ENCODE measurements at regions not wholly inside any gene's neighbourhood (a gene's known extent, or its start where the extent isn't known, plus 50 kb on each side); places are given as distances from the start of the nearest gene placed in this dataset.

DNA sequence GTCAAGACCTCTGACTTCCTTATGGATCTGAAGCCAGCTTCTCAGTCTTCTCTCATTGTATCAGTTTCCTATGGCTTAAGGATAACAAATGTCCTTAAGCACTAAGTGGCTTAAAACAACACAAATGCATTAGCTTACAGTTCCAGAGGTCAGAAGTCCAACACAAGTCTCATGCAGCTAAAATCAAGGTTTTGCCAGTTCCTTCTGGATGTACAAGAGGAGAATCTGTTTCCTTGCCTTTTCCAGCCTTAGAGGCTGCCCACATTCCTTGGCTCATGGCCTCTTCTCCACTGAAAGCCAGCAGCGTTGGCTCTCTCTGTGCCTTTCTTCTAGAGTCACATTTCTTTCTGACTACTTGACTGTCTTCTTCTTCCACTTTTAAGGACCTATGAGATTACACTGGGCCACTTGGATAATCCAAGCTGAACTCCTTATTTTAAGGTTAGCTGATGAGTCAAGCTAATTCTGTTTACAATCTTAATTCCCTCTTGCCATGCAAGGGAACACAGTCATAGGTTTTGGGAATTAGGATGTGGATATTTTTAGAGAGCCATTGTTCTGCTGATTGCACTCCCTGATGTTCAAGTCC lies 179.0 kb downstream of the BCAS1 start:
- ChIA-PET CTCF (ENCODE audit: partially characterized antibody) (interaction anchor here (0.5 to 1.2 kb wide), 2 partner anchors 27 to 236 kb away, joined by 3 to 4 read pairs; no protein-coding TSS in a partner anchor), POLR2A (ENCODE audit: partially characterized antibody) (interaction anchor here (1.3 to 1.8 kb wide), 2 partner anchors 19 to 281 kb away, joined by 4 to 5 read pairs; no protein-coding TSS in a partner anchor)
- Mint-ChIP-seq H3K27me3 (no peaks in the 10 kb centered on the region), H3K36me3 (no peaks in the 10 kb centered on the region), H3K27ac (peak overlapping the region in 4 of 7 donors; percentile 22 to 75 (median 66)), H3K9me3 (no peaks in the 10 kb centered on the region), H3K4me3 (no peak overlapping the region), H3K4me1 (peaks cover 19 to 42% (median 26%) of the 10 kb centered on the region in 4 donors)
- H3K36me3 ChIP-seq (ENCODE audit: insufficient read depth, low read length) = no peaks in the 10 kb centered on the region
- H3K4me3 ChIP-seq (ENCODE audit: low read length in 2 of 2) = no peak overlapping the region
- H3K27ac ChIP-seq (ENCODE audit: low read depth, low read length) = no peak overlapping the region
- H3K9me3 ChIP-seq (ENCODE audit: control insufficient read depth in 1 of 2, low read length in 2 of 2) = no peaks in the 10 kb centered on the region
- DNase-seq = no peak
- H3K4me1 ChIP-seq (ENCODE audit: insufficient read depth, low read length) = peaks cover 21% of the 10 kb centered on the region
- H3K27me3 ChIP-seq (ENCODE audit: insufficient read depth, low read length) = no peaks in the 10 kb centered on the region
- intact Hi-C loops (cut with micrococcal nuclease) = no loop called here

DNA sequence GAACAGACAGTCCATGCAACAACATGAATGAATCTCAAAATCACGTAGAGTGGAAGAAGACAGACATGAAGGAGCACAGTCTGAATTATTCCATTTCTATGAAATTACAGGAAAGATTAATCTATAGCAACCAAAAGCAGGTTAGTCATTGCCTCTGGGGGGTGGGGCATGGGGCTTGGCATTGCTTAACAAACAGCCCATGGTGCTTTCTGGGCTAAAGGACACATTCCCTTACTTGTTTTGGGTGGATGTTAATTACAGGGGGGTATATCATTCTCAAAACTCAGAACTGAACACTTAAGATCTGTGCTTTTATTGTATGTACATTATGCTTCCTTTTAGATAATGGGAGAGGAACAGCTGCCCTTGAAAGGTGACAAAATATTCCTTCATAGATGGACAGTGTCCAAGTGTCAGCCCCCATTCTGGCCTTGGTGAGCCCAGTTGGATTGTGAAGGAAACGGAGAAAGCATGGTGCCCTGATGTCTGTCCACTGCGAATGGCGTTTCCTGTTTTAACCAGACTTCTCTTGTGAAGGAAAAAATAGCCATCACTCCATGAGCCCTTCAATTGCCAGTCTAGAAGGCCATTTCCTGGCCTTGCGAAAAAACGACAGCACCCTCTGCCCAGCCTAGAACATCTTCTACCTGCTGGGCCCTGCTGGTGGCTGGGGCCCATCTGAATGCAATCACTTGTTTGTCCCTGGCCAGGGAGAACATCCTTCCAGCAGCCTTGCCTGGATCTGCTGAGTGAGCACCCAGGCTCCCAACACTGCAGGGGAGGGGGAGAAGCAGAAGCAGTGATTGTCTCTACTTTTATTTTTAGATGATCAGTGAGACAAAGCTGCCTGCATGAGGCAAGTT lies 179.7 kb downstream of the BCAS1 start:
- H3K4me1 ChIP-seq (ENCODE audit: insufficient read depth, low read length) = peaks cover 21% of the 10 kb centered on the region
- POLR2A ChIA-PET (ENCODE audit: partially characterized antibody) = interaction anchor here (1.8 kb wide), 1 partner anchor 281 kb away, joined by 5 read pairs; no protein-coding TSS in a partner anchor

DNA sequence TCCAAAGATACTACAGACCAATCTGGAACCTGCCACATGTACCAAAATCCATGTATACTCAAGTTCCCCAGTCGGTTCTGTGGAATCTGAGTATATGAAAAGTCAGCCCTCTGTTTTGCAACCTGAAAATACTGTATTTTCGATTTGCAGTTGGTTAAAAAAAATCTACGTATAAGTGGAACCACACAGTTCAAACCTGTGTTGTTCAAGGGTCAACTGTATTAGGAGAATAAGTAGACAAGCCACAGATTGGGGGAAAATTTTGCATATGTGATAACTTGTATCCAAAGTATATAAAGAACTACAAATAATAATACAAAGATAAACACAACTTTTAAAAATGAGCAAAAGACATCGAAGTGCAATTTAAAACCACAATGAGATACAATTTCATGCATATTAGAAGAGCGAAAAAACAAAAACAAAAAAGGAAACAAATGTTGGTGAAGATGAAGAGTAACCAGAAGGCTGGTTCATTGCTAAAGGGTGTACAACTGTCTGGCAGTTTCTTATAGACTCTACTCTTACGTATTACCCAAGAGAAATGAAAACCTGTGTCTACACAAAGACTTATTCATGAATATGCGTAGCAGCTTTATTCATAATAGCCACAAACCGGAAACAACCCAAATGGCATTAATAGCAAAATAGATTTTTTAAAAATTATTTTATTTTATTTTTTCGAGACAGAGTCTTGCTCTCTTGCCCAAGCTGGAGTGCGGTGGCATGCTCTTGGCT lies 180.8 kb downstream of the BCAS1 start:
- Mint-ChIP-seq H3K27ac (no peak overlapping the region), H3K9me3 (no peaks in the 10 kb centered on the region), H3K4me1 (peaks cover 26 to 48% (median 33%) of the 10 kb centered on the region in 4 donors), H3K36me3 (no peaks in the 10 kb centered on the region), H3K27me3 (no peaks in the 10 kb centered on the region), H3K4me3 (no peak overlapping the region)
- H3K36me3 ChIP-seq (ENCODE audit: insufficient read depth, low read length) = no peaks in the 10 kb centered on the region
- no peak for DNase-seq
- H3K27ac ChIP-seq (ENCODE audit: low read depth, low read length) = no peak overlapping the region
- no peaks in the 10 kb centered on the region for H3K27me3 ChIP-seq (ENCODE audit: insufficient read depth, low read length)
- intact Hi-C loops (cut with micrococcal nuclease) = no loop called here
- ChIA-PET CTCF (ENCODE audit: partially characterized antibody) (no interaction called here), POLR2A (ENCODE audit: partially characterized antibody) (no interaction called here)
- no peaks in the 10 kb centered on the region for H3K9me3 ChIP-seq (ENCODE audit: control insufficient read depth in 1 of 2, low read length in 2 of 2)
- H3K4me1 ChIP-seq (ENCODE audit: insufficient read depth, low read length) = peaks cover 30% of the 10 kb centered on the region
- no peak overlapping the region for H3K4me3 ChIP-seq (ENCODE audit: low read length in 2 of 2)

More for the DNA sequence above, 179.7 kb downstream of the BCAS1 start:
- DNase-seq = no peak
- no peaks in the 10 kb centered on the region for H3K36me3 ChIP-seq (ENCODE audit: insufficient read depth, low read length)
- Mint-ChIP-seq H3K27me3 (no peaks in the 10 kb centered on the region), H3K4me3 (no peak overlapping the region), H3K9me3 (no peaks in the 10 kb centered on the region), H3K36me3 (no peaks in the 10 kb centered on the region), H3K4me1 (peaks cover 19 to 42% (median 26%) of the 10 kb centered on the region in 4 donors), H3K27ac (peak overlapping the region in 1 of 7 donors; percentile 22)
- no peaks in the 10 kb centered on the region for H3K27me3 ChIP-seq (ENCODE audit: insufficient read depth, low read length)
- no peaks in the 10 kb centered on the region for H3K9me3 ChIP-seq (ENCODE audit: control insufficient read depth in 1 of 2, low read length in 2 of 2)
- H3K27ac ChIP-seq (ENCODE audit: low read depth, low read length) = no peak overlapping the region
- CTCF ChIA-PET (ENCODE audit: partially characterized antibody) = interaction anchor here (1.2 kb wide), 1 partner anchor 27 kb away, joined by 4 read pairs; no protein-coding TSS in a partner anchor
- H3K4me3 ChIP-seq (ENCODE audit: low read length in 2 of 2) = no peak overlapping the region
- intact Hi-C loops (cut with micrococcal nuclease) = no loop called here

- intact Hi-C loops (cut with micrococcal nuclease) = no loop called here
- no peak overlapping the region for H3K4me3 Mint-ChIP-seq
- Histone ChIP-seq H3K36me3 (ENCODE audit: insufficient read depth, low read length) (no peaks in the 10 kb centered on the region), H3K27ac (ENCODE audit: low read depth, low read length) (no peak overlapping the region), H3K27me3 (ENCODE audit: insufficient read depth, low read length) (no peaks in the 10 kb centered on the region), H3K4me1 (ENCODE audit: insufficient read depth, low read length) (peaks cover 33% of the 10 kb centered on the region), H3K9me3 (ENCODE audit: control insufficient read depth in 1 of 2, low read length in 2 of 2) (no peaks in the 10 kb centered on the region), H3K4me3 (ENCODE audit: low read length in 2 of 2) (no peak overlapping the region)
- ChIA-PET CTCF (ENCODE audit: partially characterized antibody) (no interaction called here), POLR2A (ENCODE audit: partially characterized antibody) (no interaction called here)
- H3K9me3 Mint-ChIP-seq = no peaks in the 10 kb centered on the region
- DNase-seq = no peak
- no peak overlapping the region for H3K27ac Mint-ChIP-seq
- peaks cover 0 to 1% of the 10 kb centered on the region in 2 donors for H3K27me3 Mint-ChIP-seq
- H3K4me1 Mint-ChIP-seq = peaks cover 25 to 50% (median 36%) of the 10 kb centered on the region in 4 donors
- H3K36me3 Mint-ChIP-seq = no peaks in the 10 kb centered on the region
These were observed 181.4 kb downstream of the BCAS1 start for GRCh38 chr20:53888951-53889350.

DNA sequence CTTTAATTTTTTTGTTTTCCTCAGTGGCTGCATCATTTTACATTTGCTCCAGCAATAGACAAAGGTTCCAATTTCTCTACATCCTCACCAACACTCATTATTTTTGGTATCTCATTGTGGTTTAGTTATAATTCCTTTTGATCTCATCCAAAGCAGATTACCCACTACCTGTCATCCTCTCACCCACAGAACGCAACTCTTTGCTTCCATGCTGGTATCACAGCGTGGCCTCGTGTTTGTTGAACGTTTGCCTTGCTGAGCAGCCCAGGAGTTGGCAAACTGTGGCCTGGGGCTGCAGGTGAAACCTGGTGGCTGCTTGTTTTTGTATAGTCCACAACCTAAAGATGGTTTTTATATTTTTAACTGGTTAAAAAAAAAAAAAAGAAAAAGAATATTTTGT lies 181.9 kb downstream of the BCAS1 start:
- no peak for DNase-seq
- ChIA-PET POLR2A (ENCODE audit: partially characterized antibody) (no interaction called here), CTCF (ENCODE audit: partially characterized antibody) (interaction anchor here (0.7 kb wide), 1 partner anchor 211 kb away, joined by 3 read pairs; no protein-coding TSS in a partner anchor)
- Histone ChIP-seq H3K27me3 (ENCODE audit: insufficient read depth, low read length) (no peaks in the 10 kb centered on the region), H3K4me3 (ENCODE audit: low read length in 2 of 2) (no peak overlapping the region), H3K4me1 (ENCODE audit: insufficient read depth, low read length) (peaks cover 31% of the 10 kb centered on the region), H3K27ac (ENCODE audit: low read depth, low read length) (no peak overlapping the region), H3K9me3 (ENCODE audit: control insufficient read depth in 1 of 2, low read length in 2 of 2) (no peaks in the 10 kb centered on the region), H3K36me3 (ENCODE audit: insufficient read depth, low read length) (no peaks in the 10 kb centered on the region)
- Mint-ChIP-seq H3K27ac (peak overlapping the region in 1 of 7 donors; percentile 37), H3K4me1 (peaks cover 25 to 49% (median 34%) of the 10 kb centered on the region in 4 donors), H3K36me3 (no peaks in the 10 kb centered on the region), H3K4me3 (peak overlapping the region in 2 of 8 donors; percentile 6 to 11), H3K27me3 (peaks cover 0 to 1% of the 10 kb centered on the region in 2 donors), H3K9me3 (no peaks in the 10 kb centered on the region)
- intact Hi-C loops (cut with micrococcal nuclease) = no loop called here

DNA sequence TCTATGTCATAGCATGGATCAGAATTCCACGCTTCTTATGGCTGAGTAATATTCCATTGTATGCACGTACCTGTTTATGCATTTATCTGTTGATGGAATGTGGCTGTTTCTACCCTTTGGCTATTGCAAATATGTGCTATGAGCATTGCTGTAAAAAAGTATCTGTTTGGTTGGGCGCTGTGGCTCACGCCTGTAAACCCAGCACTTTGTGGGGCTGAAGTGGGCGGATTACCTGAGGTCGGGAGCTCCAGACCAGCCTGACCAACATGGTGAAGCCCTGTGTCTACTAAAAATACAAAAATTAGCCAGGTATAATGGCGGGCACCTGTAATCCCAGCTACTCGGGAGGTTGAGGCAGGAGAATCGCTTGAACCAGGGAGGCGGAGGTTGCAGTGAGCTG lies 182.4 kb downstream of the BCAS1 start:
- no peak for DNase-seq
- Histone ChIP-seq H3K4me1 (ENCODE audit: insufficient read depth, low read length) (peaks cover 26% of the 10 kb centered on the region), H3K27me3 (ENCODE audit: insufficient read depth, low read length) (no peaks in the 10 kb centered on the region), H3K27ac (ENCODE audit: low read depth, low read length) (no peak overlapping the region), H3K9me3 (ENCODE audit: control insufficient read depth in 1 of 2, low read length in 2 of 2) (no peaks in the 10 kb centered on the region), H3K36me3 (ENCODE audit: insufficient read depth, low read length) (no peaks in the 10 kb centered on the region), H3K4me3 (ENCODE audit: low read length in 2 of 2) (no peak overlapping the region)
- Mint-ChIP-seq H3K4me1 (peaks cover 20 to 43% (median 29%) of the 10 kb centered on the region in 4 donors), H3K27ac (no peak overlapping the region), H3K9me3 (no peaks in the 10 kb centered on the region), H3K36me3 (no peaks in the 10 kb centered on the region), H3K4me3 (no peak overlapping the region), H3K27me3 (peaks cover 0 to 1% of the 10 kb centered on the region in 2 donors)
- ChIA-PET CTCF (ENCODE audit: partially characterized antibody) (interaction anchor here (0.7 kb wide), 1 partner anchor 210 kb away, joined by 3 read pairs; no protein-coding TSS in a partner anchor), POLR2A (ENCODE audit: partially characterized antibody) (no interaction called here)
- intact Hi-C loops (cut with micrococcal nuclease) = no loop called here
